PC-9 (cell line): ENCODE measurements at regions not wholly inside any gene's neighbourhood (a gene's known extent, or its start where the extent isn't known, plus 50 kb on each side); places are given as distances from the start of the nearest gene placed in this dataset.

Experiments used
- BruUV-seq: library from RNA; stranded (reverse); fragments of 400-500 nt; replicated peaks from 2 replicates; lab custom pipeline; 2021; lab: Mats Ljungman, UMichigan
- CTCF ChIA-PET: fragments of 300-600 bp; sonication (Branson Sonifier 250); formaldehyde crosslinking; loops from one replicate; lab custom pipeline; 2022; ENCODE audit warnings: antibody characterized with exemption; lab: Charles Lee
- POLR2A ChIA-PET: fragments of 300-600 bp; sonication (Branson Sonifier 250); formaldehyde crosslinking; loops from one replicate; lab custom pipeline; 2022; ENCODE audit warnings: antibody characterized with exemption; ENCODE audit not compliant: unreplicated experiment; lab: Charles Lee
- DNase-seq, 2 experiments: peaks; one replicate each; pipeline versions ENCODE4 v3.0.0 to v3.0.0-alpha.2; 2015 to 2022; ENCODE audit warnings: mixed read lengths in 1 of 2
- H2AFZ ChIP-seq: fragments of 200-600 bp; sonication (generic); 2 replicates; pipeline ENCODE4 v1.8.1; 2017; ENCODE audit warnings: antibody characterized with exemption
- H3F3A ChIP-seq: fragments of 200-600 bp; sonication (generic); 2 replicates; pipeline ENCODE4 v1.8.1; 2017; ENCODE audit warnings: antibody characterized with exemption, mild to moderate bottlenecking, low read depth; ENCODE audit not compliant: insufficient read depth
- H3K27ac ChIP-seq: fragments of 200-600 bp; sonication (generic); 2 replicates; pipeline ENCODE4 v1.6.1; 2016; ENCODE audit warnings: mixed run types
- H3K27me3 ChIP-seq: fragments of 200-600 bp; sonication (generic); 2 replicates; pipeline ENCODE4 v1.6.1; 2016; ENCODE audit warnings: low read depth, mixed run types; ENCODE audit not compliant: insufficient read depth
- H3K36me3 ChIP-seq: fragments of 200-600 bp; sonication (generic); 2 replicates; pipeline ENCODE4 v1.6.1; 2016; ENCODE audit warnings: low read depth, mixed run types
- H3K4me1 ChIP-seq: fragments of 200-600 bp; sonication (generic); replicated peaks from 2 replicates; pipeline ENCODE4 v1.6.1; 2016; ENCODE audit warnings: mixed run types; ENCODE audit not compliant: insufficient read depth
- H3K4me2 ChIP-seq: fragments of 200-600 bp; sonication (generic); 2 replicates; pipeline ENCODE4 v1.6.1; 2017; ENCODE audit warnings: mixed run types
- H3K4me3 ChIP-seq: fragments of 200-600 bp; sonication (generic); 2 replicates; pipeline ENCODE4 v1.6.1; 2016; ENCODE audit warnings: mixed run types
- H3K79me2 ChIP-seq: fragments of 200-600 bp; sonication (generic); 2 replicates; pipeline ENCODE4 v1.6.1; 2017; ENCODE audit warnings: low read depth, mixed run types
- H3K9me2 ChIP-seq: fragments of 200-600 bp; sonication (generic); 2 replicates; pipeline ENCODE4 v1.8.1; 2017; ENCODE audit warnings: mild to moderate bottlenecking; ENCODE audit not compliant: insufficient read depth
- H3K9me3 ChIP-seq: fragments of 200-600 bp; sonication (generic); 2 replicates; pipeline ENCODE4 v1.8.1; 2016; ENCODE audit warnings: low read depth; ENCODE audit not compliant: insufficient read depth
- H4K20me1 ChIP-seq: fragments of 200-600 bp; sonication (generic); 2 replicates; pipeline ENCODE4 v1.8.1; 2017; ENCODE audit not compliant: insufficient read depth
- EZH2 ChIP-seq: fragments of 200-600 bp; sonication (generic); IDR thresholded peaks from 2 replicates; pipeline ENCODE4 v1.8.0; 2017; ENCODE audit warnings: antibody characterized with exemption, low read depth
- intact Hi-C: fragments of 100-400 bp; cut with micrococcal nuclease; formaldehyde crosslinking; loops from one replicate; pipeline ENCODE4 v1.10.0; 2022; ENCODE audit not compliant: unreplicated experiment
- TF ChIP-seq, protein P1 (sequence below): fragments of 200-600 bp; sonication (generic); conservative IDR thresholded peaks from 2 replicates; pipeline ENCODE4 v1.6.1; 2017; ENCODE audit warnings: mixed run types, antibody characterized with exemption, mild to moderate bottlenecking, moderate library complexity

DNA sequence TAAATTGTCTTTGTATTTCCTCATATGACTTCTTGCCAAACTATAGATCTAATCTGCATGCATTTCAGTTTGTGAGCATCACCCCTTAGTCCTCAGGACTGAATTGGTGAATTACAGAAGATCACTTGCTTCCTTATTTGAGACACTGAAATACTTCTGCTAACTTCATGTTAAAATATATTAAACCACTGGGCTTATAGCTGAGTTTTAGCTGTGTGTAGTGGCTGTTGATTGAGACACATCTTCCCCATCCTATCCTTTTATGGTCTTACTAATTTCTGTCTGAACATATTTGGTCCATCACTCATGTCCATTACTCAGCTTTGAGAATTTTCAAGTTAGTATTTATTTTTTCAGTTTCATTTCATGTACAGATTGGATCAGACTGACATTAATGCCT is 295.9 kb downstream of the PSAT1 start:
- Histone ChIP-seq H3F3A (no peaks in the 10 kb centered on the region), H3K79me2 (no peaks in the 10 kb centered on the region), H3K4me2 (no peak overlapping the region), H3K9me3 (no peaks in the 10 kb centered on the region), H3K27me3 (peaks cover 11% of the 10 kb centered on the region), H3K4me1 (no peaks in the 10 kb centered on the region), H2AFZ (no peak overlapping the region), H3K9me2 (no peaks in the 10 kb centered on the region), H3K36me3 (no peaks in the 10 kb centered on the region), H3K27ac (no peak overlapping the region), H4K20me1 (no peaks in the 10 kb centered on the region; the same call in 1 of the 2 replicates), H3K4me3 (no peak overlapping the region)
- BruUV-seq: no TSS peak
- no peak for DNase-seq
- TF ChIP-seq EZH2: no peak
- TF ChIP-seq, protein P1, sequence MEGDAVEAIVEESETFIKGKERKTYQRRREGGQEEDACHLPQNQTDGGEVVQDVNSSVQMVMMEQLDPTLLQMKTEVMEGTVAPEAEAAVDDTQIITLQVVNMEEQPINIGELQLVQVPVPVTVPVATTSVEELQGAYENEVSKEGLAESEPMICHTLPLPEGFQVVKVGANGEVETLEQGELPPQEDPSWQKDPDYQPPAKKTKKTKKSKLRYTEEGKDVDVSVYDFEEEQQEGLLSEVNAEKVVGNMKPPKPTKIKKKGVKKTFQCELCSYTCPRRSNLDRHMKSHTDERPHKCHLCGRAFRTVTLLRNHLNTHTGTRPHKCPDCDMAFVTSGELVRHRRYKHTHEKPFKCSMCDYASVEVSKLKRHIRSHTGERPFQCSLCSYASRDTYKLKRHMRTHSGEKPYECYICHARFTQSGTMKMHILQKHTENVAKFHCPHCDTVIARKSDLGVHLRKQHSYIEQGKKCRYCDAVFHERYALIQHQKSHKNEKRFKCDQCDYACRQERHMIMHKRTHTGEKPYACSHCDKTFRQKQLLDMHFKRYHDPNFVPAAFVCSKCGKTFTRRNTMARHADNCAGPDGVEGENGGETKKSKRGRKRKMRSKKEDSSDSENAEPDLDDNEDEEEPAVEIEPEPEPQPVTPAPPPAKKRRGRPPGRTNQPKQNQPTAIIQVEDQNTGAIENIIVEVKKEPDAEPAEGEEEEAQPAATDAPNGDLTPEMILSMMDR: no peak
- CTCF ChIA-PET: no interaction called here
- POLR2A ChIA-PET: no interaction called here
- intact Hi-C loops: no loop called here

DNA sequence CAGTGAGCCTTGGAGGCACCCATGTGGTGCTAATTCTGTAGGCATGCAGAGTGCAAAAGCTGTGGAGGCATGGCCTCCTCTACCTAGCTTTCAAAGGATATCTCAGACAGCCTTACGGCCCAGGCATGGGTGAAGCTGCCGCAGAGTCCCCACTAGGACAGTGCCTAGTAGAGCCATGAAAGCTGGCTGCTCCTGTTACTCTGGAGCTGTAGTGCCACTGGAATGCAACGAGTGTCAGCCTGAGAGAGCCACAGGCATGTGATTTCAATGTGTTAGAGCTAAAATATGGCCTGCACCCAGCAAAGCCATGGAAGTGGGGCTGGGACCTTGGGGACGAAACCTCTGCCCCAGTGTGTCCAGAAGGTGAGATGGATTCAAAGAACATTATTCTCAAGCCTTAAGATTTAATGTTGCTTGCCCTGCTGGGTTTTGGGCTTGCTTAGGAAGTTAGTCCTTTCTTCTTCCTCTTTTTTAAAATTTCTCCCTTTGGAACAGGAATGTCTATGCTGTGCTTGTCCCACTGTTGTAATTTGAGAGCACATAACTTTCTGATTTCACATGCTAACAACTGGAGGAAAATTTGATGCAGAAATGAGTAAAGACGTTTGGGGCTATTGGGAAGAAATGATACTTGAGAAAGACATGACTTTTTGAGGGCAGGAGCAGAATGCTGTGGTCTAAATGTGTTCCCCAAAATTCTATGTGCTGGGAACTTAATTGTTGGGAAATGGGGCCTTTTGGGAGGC is 298.4 kb downstream of the PSAT1 start:
- H3F3A ChIP-seq: no peaks in the 10 kb centered on the region
- no peak for TF ChIP-seq EZH2
- TF ChIP-seq, protein P1: no peak
- H3K9me3 ChIP-seq: no peaks in the 10 kb centered on the region
- DNase-seq: no peak
- H3K79me2 ChIP-seq: no peaks in the 10 kb centered on the region
- intact Hi-C loops: no loop called here
- no peaks in the 10 kb centered on the region for H3K9me2 ChIP-seq
- BruUV-seq: no TSS peak
- peaks cover 32% of the 10 kb centered on the region for H3K27me3 ChIP-seq
- no peaks in the 10 kb centered on the region; the same call in 1 of the 2 replicates for H4K20me1 ChIP-seq
- no peak overlapping the region for H3K4me2 ChIP-seq
- ChIA-PET CTCF (no interaction called here), POLR2A (no interaction called here)
- H3K4me1 ChIP-seq: no peaks in the 10 kb centered on the region
- H3K27ac ChIP-seq: no peak overlapping the region
- H3K4me3 ChIP-seq: no peak overlapping the region
- H2AFZ ChIP-seq: no peak overlapping the region
- no peaks in the 10 kb centered on the region for H3K36me3 ChIP-seq

DNA sequence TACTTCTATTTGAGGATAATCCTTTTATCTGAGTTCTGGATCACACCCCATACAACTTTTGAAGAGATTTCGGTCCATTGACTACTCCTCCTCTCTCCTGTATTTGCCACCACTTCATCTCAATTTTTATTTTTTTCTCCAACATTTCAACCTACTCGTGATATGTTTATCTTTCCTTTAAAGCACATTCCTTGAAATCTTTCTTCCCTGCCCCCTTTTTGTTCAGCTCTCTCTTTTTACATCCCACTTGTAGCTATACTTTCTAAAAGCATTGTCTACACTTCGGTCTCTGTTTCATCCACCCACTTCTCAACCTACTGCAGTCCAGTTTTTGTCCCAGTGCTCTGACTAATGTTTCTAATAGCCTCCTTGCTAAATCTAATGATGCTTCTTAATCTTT is 299.4 kb downstream of the PSAT1 start:
- peaks cover 32% of the 10 kb centered on the region for H3K27me3 ChIP-seq
- H3K79me2 ChIP-seq: no peaks in the 10 kb centered on the region
- H3K9me2 ChIP-seq: no peaks in the 10 kb centered on the region
- intact Hi-C loops: no loop called here
- H4K20me1 ChIP-seq: no peaks in the 10 kb centered on the region; the same call in 1 of the 2 replicates
- TF ChIP-seq, protein P1: no peak
- no peak for TF ChIP-seq EZH2
- H3F3A ChIP-seq: no peaks in the 10 kb centered on the region
- no peaks in the 10 kb centered on the region for H3K4me1 ChIP-seq
- no peaks in the 10 kb centered on the region for H3K36me3 ChIP-seq
- H3K4me3 ChIP-seq: no peak overlapping the region
- POLR2A ChIA-PET: no interaction called here
- CTCF ChIA-PET: no interaction called here
- H3K9me3 ChIP-seq: no peaks in the 10 kb centered on the region
- H3K4me2 ChIP-seq: no peak overlapping the region
- no peak overlapping the region for H2AFZ ChIP-seq
- no peak for DNase-seq
- no TSS peak for BruUV-seq
- no peak overlapping the region for H3K27ac ChIP-seq
